Panc1 (cell line): ENCODE measurements at regions not wholly inside any gene's neighbourhood (a gene's known extent, or its start where the extent isn't known, plus 50 kb on each side); places are given as distances from the start of the nearest gene placed in this dataset.

Experiments
- ATAC-seq: fragments of 200-7000 bp; cut with Tn5 transposase; 2 replicates; pipeline ENCODE4 v1.9.1; 2020; ENCODE audit warnings: mild to moderate bottlenecking, moderate library complexity
- BruUV-seq: library from RNA; stranded (reverse); fragments of 400-500 nt; replicated peaks from 2 replicates; lab custom pipeline; 2021; lab: Mats Ljungman, UMichigan
- CTCF ChIA-PET: fragments of 300-600 bp; sonication (Branson Sonifier 250); formaldehyde crosslinking; loops from one replicate; lab custom pipeline; 2022; ENCODE audit warnings: antibody characterized with exemption; lab: Charles Lee
- POLR2A ChIA-PET: fragments of 300-600 bp; sonication (Branson Sonifier 250); formaldehyde crosslinking; loops from one replicate; lab custom pipeline; 2022; ENCODE audit warnings: antibody characterized with exemption; lab: Charles Lee
- DNase-seq: peaks from one replicate; pipeline ENCODE4 v3.0.0-alpha.2; 2010; ENCODE audit warnings: low read depth, low spot score
- H3K27ac ChIP-seq: 2 replicates; pipeline ENCODE4 v1.5.1; 2011; ENCODE audit warnings: mild to moderate bottlenecking, low read length, inconsistent platforms
- H3K27me3 ChIP-seq: fragments of 200-500 bp; sonication (Bioruptor generic); 2 replicates; pipeline ENCODE4 v1.6.0; 2014; ENCODE audit warnings: low read length, inconsistent platforms; ENCODE audit not compliant: control insufficient read depth, insufficient read depth
- H3K36me3 ChIP-seq: fragments of 200-500 bp; sonication (Bioruptor generic); 2 replicates; pipeline ENCODE4 v1.5.1; 2014; ENCODE audit warnings: inconsistent platforms, mild to moderate bottlenecking, low read length, moderate library complexity; ENCODE audit not compliant: control insufficient read depth, insufficient read depth
- H3K4me1 ChIP-seq: 2 replicates; pipeline ENCODE4 v1.5.1; 2011; ENCODE audit warnings: inconsistent platforms, mild to moderate bottlenecking, low read length, moderate library complexity; ENCODE audit not compliant: control insufficient read depth, insufficient read depth
- H3K4me3 ChIP-seq, 2 experiments: 2 replicates each; pipeline ENCODE4 v1.5.1; 2011 to 2012; ENCODE audit warnings: low read depth in 2 of 2, low read length in 2 of 2, mild to moderate bottlenecking in 2 of 2, inconsistent platforms in 1 of 2, moderate library complexity in 1 of 2
- H3K9me3 ChIP-seq: fragments of 200-500 bp; sonication (Bioruptor generic); 2 replicates; pipeline ENCODE4 v1.5.1; 2014; ENCODE audit warnings: low read depth, mild to moderate bottlenecking, inconsistent platforms, low read length, moderate library complexity; ENCODE audit not compliant: control insufficient read depth, insufficient read depth
- POLR2AphosphoS5 ChIP-seq: IDR thresholded peaks from 2 replicates; pipeline ENCODE4 v1.6.1; 2012; ENCODE audit warnings: mild to moderate bottlenecking, low read depth, low read length, moderate library complexity
- SIN3A ChIP-seq: IDR thresholded peaks from 2 replicates; pipeline ENCODE4 v1.6.1; 2012; ENCODE audit warnings: low read depth, mild to moderate bottlenecking, low read length, moderate library complexity, borderline replicate concordance; ENCODE audit not compliant: insufficient read depth
- TCF7L2 ChIP-seq: IDR thresholded peaks from 2 replicates; pipeline ENCODE4 v1.6.1; 2011; ENCODE audit warnings: mild to moderate bottlenecking, low read depth, low read length, inconsistent platforms
- in situ Hi-C: cut with HindIII; loops from 2 replicates; pipeline ENCODE4 v1.10.0; 2016; ENCODE audit warnings: low sequenced_read_pairs, low pct_unique_long_range_greater_than_20kb
- intact Hi-C: fragments of 100-400 bp; cut with micrococcal nuclease; formaldehyde crosslinking; loops from one replicate; pipeline ENCODE4 v1.10.0; 2022; ENCODE audit not compliant: unreplicated experiment
- TF ChIP-seq, protein P1 (sequence below): fragments of 450-650 bp; IDR thresholded peaks from 2 replicates; pipeline ENCODE4 v1.5.1; 2017; ENCODE audit warnings: mild to moderate bottlenecking
- TF ChIP-seq, protein P2 (sequence below), 2 experiments: IDR thresholded peaks; 2 replicates each; pipeline ENCODE4 v1.6.1; 2011 to 2012; ENCODE audit warnings: low read depth in 2 of 2, control low read depth in 1 of 2, low read length in 1 of 2, mild to moderate bottlenecking in 1 of 2, moderate library complexity in 1 of 2; ENCODE audit not compliant: insufficient read depth in 1 of 2

DNA sequence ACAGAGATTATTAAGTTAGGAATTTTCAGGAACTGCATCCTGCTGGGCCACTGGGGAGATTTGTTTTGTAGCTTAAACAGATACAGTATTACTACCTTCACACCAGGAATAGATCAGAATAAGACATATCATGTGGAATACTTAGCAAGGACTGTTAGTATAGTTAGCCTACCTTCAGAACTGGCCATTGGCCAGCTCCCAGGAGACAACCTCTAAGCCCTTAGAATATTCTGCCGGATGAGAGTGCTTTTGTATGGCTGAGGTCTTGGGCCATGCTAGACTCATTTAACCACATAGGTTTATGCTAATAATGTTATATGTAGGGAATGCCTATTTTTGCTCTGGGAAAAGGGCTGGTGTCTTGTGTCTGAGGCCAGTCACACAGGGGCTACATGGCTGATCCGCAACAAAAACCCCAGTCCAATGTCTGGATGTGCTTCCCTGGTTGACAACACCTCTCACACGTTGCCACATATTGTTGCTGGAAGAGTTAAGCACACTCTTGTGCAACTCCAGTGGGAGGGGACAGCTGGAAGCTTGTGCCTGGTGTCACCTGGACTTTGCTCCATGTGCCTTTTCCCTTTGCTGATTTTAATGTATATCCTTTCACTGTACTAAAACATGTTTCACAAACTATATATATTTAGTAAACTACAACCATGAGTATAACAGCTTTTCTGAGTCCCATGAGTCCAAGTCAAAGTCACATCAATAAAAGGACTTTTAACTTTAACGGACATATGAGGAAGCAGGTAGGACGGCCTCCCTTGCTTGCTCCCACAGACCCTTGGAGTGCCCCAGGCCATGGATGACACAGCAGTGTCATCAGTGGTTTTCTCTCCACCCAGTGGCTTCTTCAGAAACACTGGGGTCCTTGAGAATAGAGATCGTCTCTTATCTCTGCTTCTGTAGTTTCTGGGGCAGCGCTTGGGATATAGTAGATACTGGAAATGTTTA is 118.0 kb upstream of the C3orf80 start:
- BruUV-seq, result no TSS peak
- CTCF ChIA-PET, result no interaction called here
- TF ChIP-seq, protein P1, sequence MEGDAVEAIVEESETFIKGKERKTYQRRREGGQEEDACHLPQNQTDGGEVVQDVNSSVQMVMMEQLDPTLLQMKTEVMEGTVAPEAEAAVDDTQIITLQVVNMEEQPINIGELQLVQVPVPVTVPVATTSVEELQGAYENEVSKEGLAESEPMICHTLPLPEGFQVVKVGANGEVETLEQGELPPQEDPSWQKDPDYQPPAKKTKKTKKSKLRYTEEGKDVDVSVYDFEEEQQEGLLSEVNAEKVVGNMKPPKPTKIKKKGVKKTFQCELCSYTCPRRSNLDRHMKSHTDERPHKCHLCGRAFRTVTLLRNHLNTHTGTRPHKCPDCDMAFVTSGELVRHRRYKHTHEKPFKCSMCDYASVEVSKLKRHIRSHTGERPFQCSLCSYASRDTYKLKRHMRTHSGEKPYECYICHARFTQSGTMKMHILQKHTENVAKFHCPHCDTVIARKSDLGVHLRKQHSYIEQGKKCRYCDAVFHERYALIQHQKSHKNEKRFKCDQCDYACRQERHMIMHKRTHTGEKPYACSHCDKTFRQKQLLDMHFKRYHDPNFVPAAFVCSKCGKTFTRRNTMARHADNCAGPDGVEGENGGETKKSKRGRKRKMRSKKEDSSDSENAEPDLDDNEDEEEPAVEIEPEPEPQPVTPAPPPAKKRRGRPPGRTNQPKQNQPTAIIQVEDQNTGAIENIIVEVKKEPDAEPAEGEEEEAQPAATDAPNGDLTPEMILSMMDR, result no peak
- no peak for TF ChIP-seq TCF7L2
- no peak for TF ChIP-seq SIN3A
- in situ Hi-C loops (no loop called here), intact Hi-C loops (no loop called here)
- Histone ChIP-seq H3K9me3 (no peaks in the 10 kb centered on the region), H3K4me3 (no peak overlapping the region), H3K27ac (no peak overlapping the region), H3K4me1 (no peaks in the 10 kb centered on the region), H3K27me3 (peaks cover 3% of the 10 kb centered on the region; the same call in 1 of the 2 replicates), H3K36me3 (no peaks in the 10 kb centered on the region)
- POLR2A ChIA-PET, result no interaction called here
- ATAC-seq (no peak), DNase-seq (no peak)

DNA sequence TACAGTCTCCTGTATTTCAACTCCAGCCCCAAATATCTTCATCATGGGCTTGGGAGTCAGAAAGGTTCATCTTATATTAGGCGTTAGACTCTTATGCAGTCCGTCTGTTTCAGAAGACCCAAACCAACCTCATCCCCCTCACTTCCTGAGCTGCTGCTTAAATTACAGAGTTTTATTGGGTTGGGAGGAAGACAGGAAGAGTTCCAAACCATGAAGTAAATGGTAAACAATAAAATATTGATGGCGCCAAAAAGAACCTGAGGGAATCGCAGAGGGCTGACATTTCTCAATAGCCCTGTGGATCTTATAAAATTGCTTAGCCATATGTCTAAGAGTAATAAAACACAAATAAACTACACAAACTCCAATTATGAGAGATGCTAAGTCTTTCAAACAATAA is 116.9 kb upstream of the C3orf80 start:
- Histone ChIP-seq H3K27me3 (peaks cover 11% of the 10 kb centered on the region; the same call in 1 of the 2 replicates), H3K4me3 (no peak overlapping the region), H3K36me3 (no peaks in the 10 kb centered on the region), H3K4me1 (no peaks in the 10 kb centered on the region), H3K27ac (no peak overlapping the region), H3K9me3 (no peaks in the 10 kb centered on the region)
- in situ Hi-C loops, result no loop called here
- no peak for DNase-seq
- BruUV-seq, result no TSS peak
- ChIA-PET POLR2A (interaction anchor here (0.6 kb wide), 1 partner anchor 269 kb away, joined by 9 read pairs; no protein-coding TSS in a partner anchor), CTCF (no interaction called here)
- ATAC-seq, result no peak
- intact Hi-C loops, result no loop called here
- TF ChIP-seq TCF7L2, result no peak
- no peak for TF ChIP-seq POLR2AphosphoS5
- TF ChIP-seq, protein P1, result no peak
- TF ChIP-seq SIN3A, result no peak
- TF ChIP-seq, protein P2, sequence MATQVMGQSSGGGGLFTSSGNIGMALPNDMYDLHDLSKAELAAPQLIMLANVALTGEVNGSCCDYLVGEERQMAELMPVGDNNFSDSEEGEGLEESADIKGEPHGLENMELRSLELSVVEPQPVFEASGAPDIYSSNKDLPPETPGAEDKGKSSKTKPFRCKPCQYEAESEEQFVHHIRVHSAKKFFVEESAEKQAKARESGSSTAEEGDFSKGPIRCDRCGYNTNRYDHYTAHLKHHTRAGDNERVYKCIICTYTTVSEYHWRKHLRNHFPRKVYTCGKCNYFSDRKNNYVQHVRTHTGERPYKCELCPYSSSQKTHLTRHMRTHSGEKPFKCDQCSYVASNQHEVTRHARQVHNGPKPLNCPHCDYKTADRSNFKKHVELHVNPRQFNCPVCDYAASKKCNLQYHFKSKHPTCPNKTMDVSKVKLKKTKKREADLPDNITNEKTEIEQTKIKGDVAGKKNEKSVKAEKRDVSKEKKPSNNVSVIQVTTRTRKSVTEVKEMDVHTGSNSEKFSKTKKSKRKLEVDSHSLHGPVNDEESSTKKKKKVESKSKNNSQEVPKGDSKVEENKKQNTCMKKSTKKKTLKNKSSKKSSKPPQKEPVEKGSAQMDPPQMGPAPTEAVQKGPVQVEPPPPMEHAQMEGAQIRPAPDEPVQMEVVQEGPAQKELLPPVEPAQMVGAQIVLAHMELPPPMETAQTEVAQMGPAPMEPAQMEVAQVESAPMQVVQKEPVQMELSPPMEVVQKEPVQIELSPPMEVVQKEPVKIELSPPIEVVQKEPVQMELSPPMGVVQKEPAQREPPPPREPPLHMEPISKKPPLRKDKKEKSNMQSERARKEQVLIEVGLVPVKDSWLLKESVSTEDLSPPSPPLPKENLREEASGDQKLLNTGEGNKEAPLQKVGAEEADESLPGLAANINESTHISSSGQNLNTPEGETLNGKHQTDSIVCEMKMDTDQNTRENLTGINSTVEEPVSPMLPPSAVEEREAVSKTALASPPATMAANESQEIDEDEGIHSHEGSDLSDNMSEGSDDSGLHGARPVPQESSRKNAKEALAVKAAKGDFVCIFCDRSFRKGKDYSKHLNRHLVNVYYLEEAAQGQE (IDR thresholded peaks at IDR 0.05; ENCODE audit: insufficient read depth in 1 of 2, low read depth in 2 of 2, low read length in 1 of 2), result no peak
